RPMI8226 (cell line): ENCODE measurements at regions not wholly inside any gene's neighbourhood (a gene's known extent, or its start where the extent isn't known, plus 50 kb on each side); places are given as distances from the start of the nearest gene placed in this dataset.
"Not testable (repeated sequence)": the region's sequence is repeated elsewhere in the genome, so short reads cannot be mapped to it uniquely, and the experiment has no call there.

Source experiments
- DNase-seq: peaks from one replicate; pipeline ENCODE4 v3.0.0-alpha.2; 2015

DNA sequence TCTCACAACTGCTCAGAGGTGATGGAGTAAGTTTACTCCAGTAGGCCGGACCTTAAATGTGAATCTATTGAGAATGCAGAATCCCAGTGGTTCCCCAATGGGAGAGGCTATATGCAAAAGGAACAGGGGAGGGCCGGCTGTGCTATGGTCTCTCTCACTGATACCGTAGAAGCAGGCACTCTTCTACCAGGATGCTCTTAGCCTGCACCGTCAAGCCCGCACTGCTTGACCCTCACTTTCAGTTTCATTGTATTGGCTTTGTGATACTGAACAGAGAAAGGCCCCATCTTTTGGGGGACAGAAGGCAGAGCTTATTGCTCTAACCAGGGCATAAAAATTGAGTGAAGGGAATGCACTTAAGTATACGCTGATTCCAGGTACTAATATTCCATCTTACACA lies 615.0 kb upstream of the RGMB start:
- DNase-seq = no peak

DNA sequence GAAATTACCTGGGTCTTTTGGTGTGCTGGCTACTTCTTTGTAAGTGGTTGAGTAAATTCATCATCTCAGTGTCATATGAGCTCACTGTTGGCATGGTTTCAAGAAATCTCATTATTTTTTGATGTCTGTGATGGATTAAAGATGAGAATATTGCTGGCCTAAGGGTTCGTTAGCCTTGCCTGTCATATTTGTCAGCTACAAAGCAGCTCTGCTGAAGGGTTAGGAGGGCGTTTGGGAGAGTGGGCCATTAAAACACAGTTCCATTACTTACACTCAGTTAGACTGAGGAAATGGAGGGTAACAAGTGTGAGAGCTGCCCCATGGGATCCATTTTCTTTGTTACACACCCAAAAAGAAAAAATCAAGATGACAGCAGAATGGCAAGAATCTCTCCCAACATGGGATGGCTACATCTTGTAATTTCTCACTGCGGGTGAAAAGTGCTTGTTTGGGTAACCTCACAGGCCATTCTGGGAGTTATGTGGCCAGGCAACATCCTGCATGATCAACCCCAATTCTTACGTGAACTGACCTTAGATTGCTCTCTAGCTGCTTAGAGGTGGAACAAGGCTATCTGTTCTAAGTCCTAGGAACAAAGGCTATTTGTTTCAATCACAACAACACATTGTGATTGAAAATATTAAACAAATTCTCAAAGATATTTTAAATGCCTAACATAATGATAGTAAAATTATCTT lies 609.5 kb upstream of the RGMB start:
- no peak for DNase-seq

DNA sequence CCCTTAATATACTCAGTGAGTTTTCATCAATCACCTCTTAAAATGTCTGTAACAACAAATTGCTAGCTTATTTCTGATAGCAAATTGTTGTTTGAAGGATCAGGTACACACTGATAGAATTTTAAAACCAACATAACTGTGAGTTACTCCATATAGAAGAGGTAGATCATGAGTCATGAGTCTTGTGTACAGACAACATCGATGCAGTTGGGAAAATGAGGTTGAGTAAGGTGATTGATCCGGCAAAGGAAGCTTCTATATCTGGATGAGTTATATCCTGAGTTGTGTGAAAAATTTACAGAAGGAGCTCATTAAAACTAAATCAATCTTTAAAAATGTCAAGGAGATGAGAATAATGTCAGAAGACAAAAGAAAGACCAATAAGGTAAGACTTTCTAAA lies 604.6 kb upstream of the RGMB start:
- DNase-seq = no peak

DNA sequence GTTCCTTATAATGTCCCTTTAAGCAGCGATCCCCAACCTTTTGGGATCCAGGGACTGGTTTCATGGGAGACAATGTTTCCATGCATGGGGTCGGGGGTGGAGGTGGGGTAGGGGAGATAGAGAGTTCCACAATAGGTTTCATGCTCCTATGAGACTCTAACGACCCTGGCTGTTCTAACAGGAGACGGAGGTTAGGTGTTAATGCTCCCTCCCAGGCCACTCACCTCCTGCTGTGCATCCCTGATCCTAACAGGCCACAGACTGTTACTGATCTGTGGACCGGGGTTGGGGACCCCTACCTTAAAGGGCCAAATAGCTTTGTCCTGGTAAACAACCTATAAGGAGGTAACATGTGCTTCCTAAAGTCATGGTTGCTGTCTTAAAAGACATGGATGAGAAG lies 602.5 kb upstream of the RGMB start:
- no peak for DNase-seq

DNA sequence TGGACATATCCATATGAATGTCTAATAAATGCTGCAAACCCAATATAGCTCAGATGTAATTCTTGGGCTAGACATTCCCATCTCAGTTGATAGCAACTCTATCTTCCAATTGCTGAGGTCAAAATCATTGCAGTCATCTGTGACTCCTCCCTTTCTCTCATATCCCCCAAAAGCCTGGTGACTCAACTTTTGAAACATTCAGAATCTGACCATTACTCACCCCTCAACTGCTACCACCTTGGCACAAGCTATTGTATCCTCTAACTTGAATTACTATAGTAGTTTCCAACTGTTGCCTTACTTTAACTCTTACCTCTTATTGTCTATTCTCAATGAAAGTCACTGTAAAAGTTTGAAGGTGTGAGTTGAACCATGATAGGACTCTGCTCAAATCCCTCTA lies 600.1 kb upstream of the RGMB start:
- DNase-seq = no peak

DNA sequence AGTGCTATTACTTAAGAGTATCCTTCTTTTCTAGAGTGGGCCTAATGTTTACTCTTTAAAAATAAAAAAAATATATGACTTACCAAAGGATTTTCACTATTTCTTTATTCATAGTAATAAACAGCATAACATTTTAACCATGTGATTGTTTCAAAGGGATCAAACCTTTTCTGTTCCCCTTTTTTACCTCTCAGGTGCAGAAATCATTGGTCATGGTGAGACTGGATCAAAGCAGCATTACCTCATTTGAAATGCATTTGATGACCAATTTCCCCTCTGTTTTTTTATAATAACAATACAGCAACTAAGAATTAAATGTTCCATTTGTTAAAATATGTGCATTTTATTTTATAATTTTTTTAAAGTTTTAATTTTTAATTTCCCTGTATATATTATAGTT lies 598.0 kb upstream of the RGMB start:
- DNase-seq = no peak

DNA sequence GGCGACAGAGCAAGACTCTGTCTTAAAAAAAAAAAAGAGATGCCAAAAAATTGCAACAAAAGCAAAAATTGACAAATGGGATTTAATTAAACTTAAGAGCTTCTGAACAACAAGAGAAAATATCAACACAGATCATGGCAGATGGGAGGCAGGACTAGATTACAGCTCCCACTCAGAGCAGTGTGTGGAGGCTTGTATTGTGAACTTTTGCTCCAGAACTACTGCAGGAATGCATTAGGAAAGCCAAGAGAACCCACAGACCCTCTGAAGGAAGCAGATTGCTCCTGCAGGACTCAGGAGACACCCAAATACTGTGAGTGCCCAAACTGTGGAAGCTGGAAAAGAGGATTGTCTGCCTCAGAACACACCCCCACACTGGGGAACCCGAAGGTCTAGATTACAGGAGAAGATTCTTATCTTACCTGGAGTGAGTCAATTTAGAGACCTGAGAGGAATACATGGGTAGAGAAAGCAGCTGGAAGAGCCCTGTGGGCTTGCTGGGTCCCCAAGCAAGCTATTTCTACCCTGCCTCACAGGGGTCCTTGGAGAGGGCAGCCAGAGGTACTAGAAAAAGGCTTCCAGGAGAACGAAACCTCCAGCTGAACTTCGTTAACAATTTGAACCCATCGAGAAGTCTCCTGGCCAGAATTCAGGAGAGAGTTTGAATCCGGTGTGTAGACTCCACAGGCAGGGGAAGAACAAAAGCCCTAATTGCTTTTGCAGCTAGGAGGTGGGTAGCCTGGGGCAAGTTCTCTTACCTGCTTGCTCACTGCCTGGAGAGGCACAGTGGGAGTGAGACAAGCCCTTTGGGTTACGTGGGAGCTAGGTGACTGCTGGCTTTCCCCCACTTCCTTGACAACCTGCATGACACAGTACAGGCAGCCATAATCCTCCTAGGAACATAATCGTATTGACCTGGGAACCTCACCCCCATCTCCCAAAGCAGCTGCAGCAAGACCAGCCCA lies 593.4 kb upstream of the RGMB start:
- DNase-seq = no peak

DNA sequence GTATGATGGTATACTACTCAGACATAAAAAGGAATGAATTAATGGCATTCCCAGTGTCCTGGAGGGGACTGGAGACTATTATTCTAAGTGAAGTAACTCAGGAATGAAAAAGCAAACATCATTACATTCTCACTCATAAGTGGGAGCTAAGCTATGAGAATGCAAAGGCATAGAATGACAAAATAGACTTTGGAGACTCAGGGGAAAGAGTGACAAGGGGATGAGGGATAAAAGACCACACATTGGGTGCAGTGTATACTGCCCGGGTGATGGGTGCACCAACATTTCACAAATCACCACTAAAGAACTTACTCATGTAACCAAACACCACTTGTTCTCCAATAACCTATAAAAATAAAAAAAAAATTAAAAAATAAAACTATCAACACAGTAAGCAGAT lies 587.3 kb upstream of the RGMB start:
- no peak for DNase-seq

DNA sequence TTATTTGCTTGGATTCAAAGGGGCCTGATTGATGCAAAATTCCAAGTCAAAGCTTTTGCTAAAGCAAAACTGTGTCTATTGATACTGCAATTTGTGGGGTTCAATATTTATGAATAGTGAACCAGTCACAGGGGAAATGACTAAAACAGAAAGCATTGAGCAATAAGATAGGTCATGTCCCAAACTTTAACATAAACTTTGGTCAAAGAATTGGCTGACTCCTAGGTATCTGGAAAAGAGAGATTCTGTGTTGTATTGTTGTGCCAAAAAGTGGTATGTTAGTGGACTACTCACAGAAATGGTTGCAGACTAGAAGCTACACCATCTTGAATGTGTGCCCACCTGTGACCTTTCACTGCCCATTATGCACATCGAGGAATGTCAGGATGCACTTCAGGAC lies 585.5 kb upstream of the RGMB start:
- no peak for DNase-seq

DNA sequence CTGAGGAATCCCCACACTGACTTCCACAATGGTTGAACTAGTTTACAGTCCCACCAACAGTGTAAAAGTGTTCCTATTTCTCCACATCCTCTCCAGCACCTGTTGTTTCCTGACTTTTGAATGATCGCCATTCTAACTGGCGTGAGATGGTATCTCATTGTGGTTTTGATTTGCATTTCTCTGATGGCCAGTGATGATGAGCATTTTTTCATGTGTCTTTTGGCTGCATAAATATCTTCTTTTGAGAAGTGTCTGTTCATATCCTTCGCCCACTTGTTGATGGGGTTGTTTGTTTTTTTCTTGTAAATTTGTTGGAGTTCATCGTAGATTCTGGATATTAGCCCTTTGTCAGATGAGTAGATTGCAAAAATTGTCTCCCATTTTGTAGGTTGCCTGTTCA lies 583.1 kb upstream of the RGMB start:
- not testable (repeated sequence) for DNase-seq

DNA sequence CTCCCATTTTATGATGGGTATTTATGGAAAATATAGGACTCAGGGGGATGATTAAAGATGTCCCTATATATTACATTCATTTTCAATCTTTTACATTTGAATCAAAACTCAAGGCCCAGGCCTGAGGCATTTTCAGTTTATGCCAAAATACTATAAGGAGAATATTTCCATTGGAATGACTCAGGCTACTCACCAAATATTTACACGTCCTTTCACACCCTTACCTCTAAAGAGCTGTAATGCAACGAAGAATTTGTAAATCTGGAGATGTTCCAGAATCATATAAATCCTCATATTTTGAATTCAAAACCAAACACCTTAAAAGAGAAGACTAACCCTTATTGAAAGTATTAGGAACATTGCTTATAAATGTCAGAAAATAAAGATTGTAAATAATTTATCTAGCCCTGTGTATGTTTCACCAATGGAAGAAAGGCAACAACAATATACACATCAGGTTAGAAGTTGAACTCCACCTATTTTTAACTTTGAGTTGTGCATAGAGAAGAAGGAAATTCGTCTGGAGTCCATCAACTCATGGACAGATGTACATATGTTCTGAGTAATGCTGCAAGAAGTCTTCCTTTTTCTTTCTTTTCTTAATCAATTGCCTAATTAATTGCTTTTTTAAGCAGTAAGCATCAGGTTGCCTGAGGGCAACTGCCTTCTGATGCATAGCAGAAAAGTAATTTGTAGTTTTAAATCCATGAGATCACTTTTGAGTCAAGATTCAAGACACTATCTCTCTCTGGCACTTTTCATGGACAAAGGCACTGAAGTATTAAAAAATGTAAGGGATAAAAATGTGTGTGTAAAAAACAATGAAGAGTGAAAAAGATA lies 579.3 kb upstream of the RGMB start:
- no peak for DNase-seq

DNA sequence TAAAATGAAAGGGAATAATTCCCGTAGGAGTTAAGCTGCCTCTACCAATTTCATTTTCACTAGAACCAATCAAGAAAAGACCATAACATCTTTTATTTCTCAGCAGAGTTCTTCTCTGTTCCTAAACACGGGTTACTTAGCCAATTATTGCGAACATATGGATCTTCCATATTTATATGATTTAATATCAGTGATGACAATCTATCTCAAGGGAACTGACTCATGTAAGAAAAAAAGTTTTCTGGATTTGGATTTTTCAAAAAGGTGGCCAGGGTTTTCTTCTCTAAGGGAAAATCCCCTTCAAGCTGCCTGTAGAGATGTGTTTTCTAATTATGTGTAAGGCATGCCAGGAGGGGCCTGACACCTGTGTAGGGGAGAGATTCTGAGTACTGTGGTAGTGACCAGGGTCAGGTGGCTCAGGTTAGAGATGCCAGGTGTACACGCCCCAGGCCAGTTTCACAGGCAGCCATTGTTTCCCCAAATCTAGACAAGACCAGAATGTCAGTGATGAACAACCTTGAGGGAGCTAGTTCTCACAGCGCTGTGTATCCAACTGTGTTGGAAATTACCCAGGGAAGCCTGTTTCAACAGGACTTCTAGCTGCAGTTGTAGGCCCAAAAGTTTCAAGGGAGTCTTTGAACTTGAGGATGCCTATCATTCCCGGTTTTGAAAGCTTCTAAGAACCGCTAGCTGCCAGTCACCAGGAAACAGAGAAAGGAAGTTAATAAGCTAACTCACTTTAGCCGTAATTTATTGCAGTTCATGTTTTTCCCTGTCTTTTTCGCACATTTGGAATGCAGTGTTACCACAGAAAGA lies 572.5 kb upstream of the RGMB start:
- DNase-seq = no peak

DNA sequence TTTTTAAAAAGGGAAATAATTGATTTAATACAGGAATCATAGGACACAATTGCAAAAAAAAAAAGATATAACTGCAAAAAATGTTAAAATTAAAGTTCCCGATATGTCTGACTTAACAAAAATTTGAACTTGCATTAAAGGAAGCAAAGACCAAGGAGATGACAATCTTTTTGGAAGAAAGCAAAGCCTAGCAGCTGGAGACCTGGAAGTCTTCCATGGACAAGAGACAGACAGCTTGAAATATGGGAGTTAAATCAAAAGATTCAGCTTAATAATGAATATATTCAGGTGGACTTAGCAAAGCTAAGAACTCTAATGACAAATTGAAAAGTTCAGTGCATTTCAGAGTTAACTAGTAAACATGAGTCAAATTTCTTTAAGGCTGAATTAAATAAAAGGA lies 568.7 kb upstream of the RGMB start:
- DNase-seq = no peak

DNA sequence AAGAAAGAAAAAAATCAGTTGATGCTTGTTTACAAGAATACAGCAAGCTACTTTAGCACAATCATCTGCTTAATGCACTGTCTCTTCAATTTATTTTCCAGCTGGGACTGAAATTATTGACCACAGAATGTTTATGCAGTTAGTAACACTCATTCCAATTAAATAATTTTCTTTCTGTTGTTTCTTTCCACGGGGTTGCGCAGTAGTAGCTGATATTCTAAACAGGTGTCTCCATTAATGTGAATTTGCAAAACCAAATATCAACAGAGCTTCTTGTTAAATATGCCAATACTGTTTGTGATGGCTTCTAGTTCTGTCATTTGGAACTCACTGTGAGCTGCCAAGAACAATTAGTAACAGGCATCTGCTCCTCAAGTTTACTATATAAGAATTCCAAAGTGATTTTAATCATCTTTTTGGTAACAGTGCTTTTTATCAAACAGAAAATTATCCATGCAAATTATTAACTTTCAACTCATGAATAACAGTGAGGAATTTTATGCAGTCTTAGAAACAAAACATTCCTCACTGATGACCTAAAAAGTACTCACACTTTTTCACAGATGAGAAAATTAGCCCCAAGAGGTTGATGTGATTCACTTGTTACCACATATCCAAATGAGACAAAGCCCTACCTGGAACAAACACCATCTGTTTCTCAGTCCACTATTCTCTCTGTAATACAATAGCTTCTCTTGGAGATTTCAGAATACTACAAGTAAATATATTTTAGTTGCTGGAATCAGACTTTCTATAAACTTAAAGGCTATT lies 567.6 kb upstream of the RGMB start:
- no peak for DNase-seq

DNA sequence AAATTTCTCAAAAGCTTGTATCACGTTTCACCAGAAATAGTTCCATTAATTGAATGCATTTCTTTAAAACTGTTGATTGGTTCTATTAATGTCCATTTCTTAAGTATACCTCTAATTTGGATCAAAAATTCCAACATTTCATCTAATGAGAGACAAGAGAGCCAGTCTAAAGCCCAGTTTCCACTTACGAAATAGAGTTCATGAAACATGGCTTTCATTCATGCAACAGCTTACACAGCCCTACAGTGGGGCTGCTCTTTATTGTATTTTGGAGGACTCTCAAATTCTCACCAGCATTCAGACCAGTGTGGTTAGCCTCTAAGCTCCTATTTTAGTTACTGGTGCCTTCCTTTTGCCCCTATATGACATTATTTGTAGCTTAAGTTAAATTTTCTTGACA lies 566.9 kb upstream of the RGMB start:
- no peak for DNase-seq

DNA sequence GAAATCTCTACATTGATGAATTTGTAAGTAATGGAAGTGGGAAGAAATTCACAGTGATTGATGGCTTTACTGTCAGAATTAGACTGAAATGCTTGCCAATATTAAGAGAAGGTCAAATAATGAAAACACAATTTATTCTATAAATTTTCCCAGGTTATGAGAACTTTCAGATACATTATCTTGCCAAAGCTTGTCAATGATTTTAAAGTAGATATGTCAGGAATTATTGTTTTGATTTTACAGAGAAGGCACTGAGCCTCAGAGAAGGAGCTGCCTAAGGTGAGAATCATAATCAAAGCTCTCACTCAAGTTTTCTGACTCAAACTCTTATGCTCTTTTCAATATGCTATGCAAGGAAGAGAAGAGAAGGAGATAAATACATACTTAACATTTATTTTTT lies 564.0 kb upstream of the RGMB start:
- no peak for DNase-seq

DNA sequence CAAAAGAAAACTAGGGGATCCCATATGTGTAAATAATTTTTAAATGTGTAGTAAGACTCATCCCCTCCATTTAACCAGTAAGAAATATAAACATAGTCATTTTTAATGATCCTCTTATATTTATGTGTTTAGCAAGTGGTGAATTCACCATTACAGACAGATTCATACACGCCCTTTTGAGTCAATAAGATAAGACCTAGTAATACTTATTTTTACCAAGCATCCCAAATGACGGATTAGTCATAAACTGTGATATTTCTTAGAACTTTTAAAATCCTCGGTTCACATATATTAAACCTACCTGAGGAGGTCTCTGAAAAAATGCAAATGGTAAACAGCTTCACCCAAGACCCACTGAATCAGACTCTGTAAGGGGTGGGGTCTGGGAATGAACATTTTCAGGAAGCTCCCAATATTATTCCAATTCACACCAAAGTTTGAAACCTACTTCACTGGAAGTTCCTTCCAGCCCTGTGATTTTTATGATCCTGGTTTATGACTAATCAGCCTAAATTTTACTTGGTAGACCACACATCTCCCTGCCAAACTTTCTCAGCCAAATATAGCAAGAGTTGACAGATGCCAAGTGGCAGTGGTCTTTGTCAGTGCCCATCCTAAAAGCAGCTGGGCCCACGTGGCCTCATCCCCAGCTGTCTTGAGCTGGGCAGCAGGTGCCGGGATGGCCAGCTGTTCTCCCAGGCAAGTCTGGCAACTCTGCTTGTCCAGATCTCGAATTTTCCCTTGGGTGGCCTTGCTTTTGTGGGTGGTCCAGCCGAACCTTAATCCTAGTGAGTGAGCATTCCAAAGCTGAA lies 559.0 kb upstream of the RGMB start:
- no peak for DNase-seq

DNA sequence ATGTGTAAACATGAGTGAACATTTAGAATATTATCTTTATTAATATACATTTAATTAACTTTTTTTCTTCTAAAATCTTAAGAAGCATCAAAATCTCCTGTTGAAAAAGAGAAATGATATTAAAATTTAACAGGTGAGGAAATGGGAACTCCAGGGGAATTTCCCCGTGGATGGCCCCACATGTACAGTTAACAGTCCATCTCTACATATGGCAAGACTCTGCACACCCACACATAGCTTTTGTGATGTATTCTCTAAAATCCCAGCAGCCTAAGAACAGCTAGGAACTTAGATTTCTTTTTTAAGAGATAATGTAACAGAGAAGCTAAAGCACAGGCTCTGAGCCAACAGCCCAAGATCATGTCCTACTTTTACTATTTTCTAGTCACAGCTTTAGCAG lies 556.3 kb upstream of the RGMB start:
- no peak for DNase-seq

DNA sequence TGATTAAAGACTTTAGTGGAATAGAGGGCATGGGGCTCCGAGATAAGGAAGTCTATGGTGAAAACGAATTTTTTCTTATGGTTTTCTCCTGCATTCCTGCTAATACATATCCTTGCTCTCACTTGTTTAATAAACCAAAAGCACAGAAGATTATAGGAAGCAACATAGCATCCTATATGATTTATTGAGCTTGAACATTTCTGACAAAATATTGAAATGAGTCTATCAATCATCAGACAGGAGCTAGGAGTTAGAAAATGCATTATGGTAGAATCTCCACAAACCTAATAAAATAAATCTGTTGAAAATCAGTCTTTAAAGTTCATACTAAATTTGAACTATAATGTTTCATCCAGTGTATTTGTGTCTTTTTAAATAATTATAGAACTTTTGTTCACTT lies 554.6 kb upstream of the RGMB start:
- DNase-seq = no peak

DNA sequence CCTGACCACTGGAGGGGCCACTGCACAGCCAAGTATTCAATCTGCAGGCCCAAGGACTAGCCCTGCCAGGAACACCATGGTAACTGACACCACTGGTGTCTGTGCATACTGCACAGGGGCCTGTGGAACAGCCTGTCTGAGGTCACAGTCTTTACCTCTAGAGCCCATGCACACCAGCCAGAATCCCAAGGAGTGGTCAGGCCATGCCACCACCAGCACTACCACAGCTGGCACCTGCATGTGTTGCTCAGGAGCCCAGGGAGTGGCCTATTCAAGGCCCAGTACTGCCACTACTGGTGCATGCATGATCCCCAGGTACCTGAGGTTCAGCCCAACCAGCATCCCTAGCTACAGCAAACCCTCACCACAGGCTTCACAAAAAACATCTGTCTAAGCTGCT lies 546.0 kb upstream of the RGMB start:
- DNase-seq = no peak

DNA sequence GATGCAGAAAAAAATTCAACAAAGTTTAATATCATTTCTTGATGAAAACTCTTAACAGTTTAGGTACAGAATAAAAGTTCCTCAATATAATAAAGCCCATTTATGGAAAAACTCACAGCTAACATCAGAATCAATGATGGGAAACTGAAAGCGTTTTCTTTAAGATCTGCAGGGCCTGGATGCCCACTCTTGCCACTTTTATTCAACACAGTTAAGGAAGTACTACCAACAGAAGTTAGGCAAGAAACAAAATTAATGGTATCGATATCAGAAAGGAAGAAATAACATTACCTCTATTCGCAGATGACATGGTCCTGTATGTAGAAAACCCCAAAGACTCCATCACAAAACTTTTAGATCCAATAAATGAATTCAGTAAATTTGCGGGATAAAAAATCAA lies 542.4 kb upstream of the RGMB start:
- no peak for DNase-seq
